Muscle layer of colon (tissue), 2 donors: ENCODE measurements at regions not wholly inside any gene's neighbourhood (a gene's known extent, or its start where the extent isn't known, plus 50 kb on each side); places are given as distances from the start of the nearest gene placed in this dataset.

Source experiments
- H3K27ac ChIP-seq: one replicate; pipeline ENCODE4 v1.7.0; 2013; ENCODE audit warnings: low read depth, mild to moderate bottlenecking, low read length, moderate library complexity
- H3K27me3 ChIP-seq, 2 donors: one replicate each; pipeline ENCODE4 v1.7.0; 2013; ENCODE audit warnings: low read length in 2 of 2, mild to moderate bottlenecking in 2 of 2; ENCODE audit not compliant: insufficient read depth in 2 of 2, control insufficient read depth in 1 of 2
- H3K36me3 ChIP-seq: one replicate; pipeline ENCODE4 v1.7.0; 2013; ENCODE audit warnings: mild to moderate bottlenecking, low read length; ENCODE audit not compliant: insufficient read depth
- H3K4me1 ChIP-seq: one replicate; pipeline ENCODE4 v1.7.0; 2013; ENCODE audit warnings: mild to moderate bottlenecking, low read length; ENCODE audit not compliant: insufficient read depth
- H3K4me3 ChIP-seq, 2 donors: one replicate each; pipeline ENCODE4 v1.7.0; 2013; ENCODE audit warnings: low read length in 2 of 2, low read depth in 1 of 2, mild to moderate bottlenecking in 1 of 2, moderate library complexity in 1 of 2
- H3K9ac ChIP-seq: one replicate; pipeline ENCODE4 v1.7.0; 2013; ENCODE audit warnings: low read length
- H3K9me3 ChIP-seq: one replicate; pipeline ENCODE4 v1.7.0; 2013; ENCODE audit warnings: mild to moderate bottlenecking, low read length
- donor health status: abdominal sarcoma.
- donor health status: Adenocarcinoma of cecum.

DNA sequence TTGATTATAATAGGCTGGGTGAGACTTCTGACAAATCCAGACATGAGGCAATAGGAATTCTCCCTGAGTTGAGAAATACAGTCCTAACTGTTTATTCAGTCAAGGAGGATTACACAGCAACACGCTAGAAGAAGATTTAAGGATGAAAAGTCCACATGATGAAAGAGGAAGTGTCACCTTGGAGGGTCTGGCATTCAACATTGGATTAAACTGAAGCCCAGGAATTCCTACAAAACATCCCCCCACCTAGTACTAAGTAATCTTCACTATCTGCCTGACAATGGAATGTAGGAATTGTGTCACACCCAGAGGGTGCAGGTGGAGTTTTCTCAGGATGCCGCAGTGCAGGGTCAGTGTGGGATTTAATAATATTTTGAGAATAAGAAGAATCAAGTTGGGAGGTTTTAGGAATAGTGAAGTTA, 142.4 kb downstream of the SOCS6 start:
- H3K9ac ChIP-seq: no peak overlapping the region
- no peaks in the 10 kb centered on the region for H3K4me1 ChIP-seq
- H3K27me3 ChIP-seq: no peaks in the 10 kb centered on the region
- H3K27ac ChIP-seq: no peak overlapping the region
- H3K4me3 ChIP-seq: no peak overlapping the region
- H3K36me3 ChIP-seq: no peaks in the 10 kb centered on the region
- no peaks in the 10 kb centered on the region for H3K9me3 ChIP-seq

DNA sequence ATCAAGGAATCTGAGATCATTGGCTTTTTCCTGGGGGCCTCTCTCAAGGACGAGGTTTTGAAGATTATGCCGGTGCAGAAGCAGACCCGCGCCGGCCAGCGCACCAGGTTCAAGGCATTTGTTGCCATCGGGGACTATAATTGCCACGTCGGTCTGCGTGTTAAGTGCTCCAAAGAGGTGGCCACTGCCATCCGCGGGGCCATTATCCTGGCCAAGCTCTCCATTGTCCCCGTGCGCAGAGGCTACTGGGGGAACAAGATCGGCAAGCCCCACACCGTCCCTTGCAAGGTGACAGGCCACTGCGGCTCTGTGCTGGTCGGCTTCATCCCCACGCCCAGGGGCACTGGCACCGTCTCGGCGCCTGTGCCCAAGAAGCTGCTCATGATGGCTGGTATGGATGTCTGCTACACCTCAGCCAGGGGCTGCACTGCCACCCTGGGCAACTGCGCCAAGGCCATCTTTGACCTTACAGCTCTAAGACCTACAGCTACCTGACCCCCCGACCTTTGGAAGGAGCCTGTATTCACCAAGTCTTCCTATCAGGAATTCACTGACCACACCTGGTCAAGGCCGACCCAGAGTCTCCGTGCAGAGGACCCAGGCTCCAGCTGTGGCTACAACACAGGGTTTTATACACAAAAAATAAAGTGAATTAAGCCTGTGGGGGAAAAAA, 141.8 kb downstream of the SOCS6 start:
- H3K36me3 ChIP-seq: no peaks in the 10 kb centered on the region
- no peaks in the 10 kb centered on the region for H3K9me3 ChIP-seq
- no peak overlapping the region for H3K9ac ChIP-seq
- H3K4me3 ChIP-seq: no peak overlapping the region
- H3K27me3 ChIP-seq: no peaks in the 10 kb centered on the region
- no peak overlapping the region for H3K27ac ChIP-seq
- no peaks in the 10 kb centered on the region for H3K4me1 ChIP-seq

DNA sequence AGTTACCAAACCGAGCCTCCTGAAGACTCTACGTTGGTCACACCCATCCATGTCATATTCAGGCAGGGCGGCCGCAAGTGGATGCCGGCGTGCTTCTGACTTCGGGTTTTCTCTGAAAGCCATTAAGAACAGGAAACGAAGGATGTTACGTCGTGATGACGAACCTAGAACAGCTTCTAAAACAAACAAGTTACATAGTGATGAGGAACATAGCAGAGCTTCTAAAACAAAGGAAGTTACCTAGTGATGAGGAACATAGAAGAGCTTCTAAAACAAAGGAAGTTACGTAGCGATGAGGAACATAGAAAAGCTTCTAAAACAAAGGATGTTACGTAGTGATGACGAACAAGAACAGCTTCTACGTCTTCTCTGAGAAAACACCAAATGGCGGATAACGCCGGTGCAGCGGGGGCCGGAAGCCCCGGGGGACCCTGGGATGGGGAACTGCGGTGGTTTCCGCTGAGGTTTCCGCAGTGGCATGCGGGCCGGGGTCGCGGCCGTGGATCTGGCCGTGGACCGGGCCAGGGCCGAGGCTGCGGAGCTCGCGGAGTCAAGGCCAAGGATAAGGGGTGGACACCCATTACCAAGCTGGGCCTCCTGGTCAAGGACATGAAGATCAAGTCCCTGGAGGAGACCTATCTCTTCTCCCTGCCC, 141.1 kb downstream of the SOCS6 start:
- H3K27me3 ChIP-seq: no peaks in the 10 kb centered on the region
- H3K27ac ChIP-seq: no peak overlapping the region
- no peak overlapping the region for H3K4me3 ChIP-seq
- no peaks in the 10 kb centered on the region for H3K9me3 ChIP-seq
- no peaks in the 10 kb centered on the region for H3K36me3 ChIP-seq
- H3K9ac ChIP-seq: no peak overlapping the region
- H3K4me1 ChIP-seq: no peaks in the 10 kb centered on the region

DNA sequence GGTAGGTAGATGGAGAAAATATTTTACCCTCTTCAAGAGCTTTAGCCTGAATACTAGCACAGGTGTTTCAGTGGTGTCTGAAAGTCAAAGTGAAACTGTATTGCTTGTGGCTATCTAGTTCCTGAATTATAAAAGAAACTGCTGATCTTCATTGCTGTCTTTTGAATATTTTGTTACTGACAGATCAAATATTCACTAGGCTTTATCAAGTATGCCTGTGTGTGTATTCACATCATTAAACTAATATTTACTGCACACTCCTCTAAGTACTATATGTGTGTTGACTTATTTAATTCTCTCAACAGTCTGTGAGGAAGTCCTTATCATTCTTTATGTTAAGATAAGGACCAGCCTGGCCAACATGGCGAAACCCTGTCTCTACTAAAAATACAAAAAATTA, 139.6 kb downstream of the SOCS6 start:
- H3K4me1 ChIP-seq: no peaks in the 10 kb centered on the region
- H3K4me3 ChIP-seq: no peak overlapping the region
- no peak overlapping the region for H3K9ac ChIP-seq
- no peaks in the 10 kb centered on the region for H3K36me3 ChIP-seq
- no peaks in the 10 kb centered on the region for H3K27me3 ChIP-seq
- no peak overlapping the region for H3K27ac ChIP-seq
- no peaks in the 10 kb centered on the region for H3K9me3 ChIP-seq

DNA sequence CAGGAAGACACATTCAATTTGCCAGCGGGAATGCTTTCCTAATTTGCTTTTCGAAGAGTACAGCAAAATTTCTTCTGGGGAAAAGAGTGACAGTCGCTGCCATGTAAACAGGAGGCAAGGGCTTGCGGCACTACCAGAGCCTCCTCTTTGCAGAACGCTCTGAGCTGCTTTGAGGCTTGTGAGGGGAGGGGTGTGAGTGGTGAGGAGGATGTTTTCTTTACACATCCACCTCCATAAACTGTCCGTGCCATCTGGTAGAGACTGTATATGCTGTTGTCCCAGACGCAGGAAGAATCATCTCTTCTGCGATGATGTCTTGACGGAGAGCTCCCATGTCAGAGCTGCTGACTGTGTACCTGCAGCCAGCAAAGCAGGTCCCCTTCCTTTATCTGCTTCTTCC, 138.0 kb downstream of the SOCS6 start:
- H3K36me3 ChIP-seq: no peaks in the 10 kb centered on the region
- no peak overlapping the region for H3K4me3 ChIP-seq
- H3K27me3 ChIP-seq: no peaks in the 10 kb centered on the region
- no peak overlapping the region for H3K27ac ChIP-seq
- no peak overlapping the region for H3K9ac ChIP-seq
- no peaks in the 10 kb centered on the region for H3K9me3 ChIP-seq
- peaks cover 11% of the 10 kb centered on the region for H3K4me1 ChIP-seq

DNA sequence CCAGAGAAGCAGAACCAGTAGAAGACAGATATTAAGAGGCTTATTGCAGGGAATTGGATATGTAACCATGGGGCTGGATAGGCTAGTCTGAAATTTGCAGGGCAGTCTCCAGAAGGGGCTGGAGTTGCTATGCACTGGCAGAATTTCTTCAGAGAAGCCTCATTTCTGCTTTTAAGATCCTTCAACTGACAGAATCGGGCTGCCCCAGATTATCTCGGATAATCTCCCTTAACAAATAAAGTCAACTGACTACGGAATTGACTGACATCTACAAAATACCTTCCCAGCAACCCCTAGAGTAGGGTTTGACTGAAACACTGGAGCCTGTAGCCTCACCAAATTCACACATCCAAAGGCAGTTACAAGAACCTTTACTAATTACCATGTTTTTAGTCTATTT, 136.4 kb downstream of the SOCS6 start:
- Histone ChIP-seq H3K27me3 (no peaks in the 10 kb centered on the region), H3K27ac (no peak overlapping the region), H3K9ac (no peak overlapping the region), H3K4me1 (peaks cover 17% of the 10 kb centered on the region), H3K36me3 (no peaks in the 10 kb centered on the region), H3K4me3 (no peak overlapping the region), H3K9me3 (no peaks in the 10 kb centered on the region)

DNA sequence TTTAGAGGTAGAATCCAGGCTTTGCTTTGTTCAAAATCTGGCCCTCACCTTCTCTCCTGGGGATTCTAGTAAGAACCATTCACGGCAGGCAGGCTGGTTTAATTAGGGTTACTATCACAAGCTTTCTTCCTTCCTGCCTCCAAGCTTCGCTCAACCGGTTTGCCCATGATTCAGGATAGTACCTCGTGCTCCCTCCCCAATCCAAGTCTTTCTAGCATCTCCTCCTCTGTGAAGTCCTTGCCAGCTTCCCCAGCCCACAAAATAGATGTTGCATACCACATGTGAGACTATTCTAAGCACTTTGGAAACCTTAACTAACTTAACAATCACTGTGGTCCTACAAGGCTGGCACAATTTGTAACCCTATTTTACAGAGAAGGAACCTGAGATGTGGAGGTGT, 135.1 kb downstream of the SOCS6 start:
- Histone ChIP-seq H3K36me3 (no peaks in the 10 kb centered on the region), H3K27ac (no peak overlapping the region)

DNA sequence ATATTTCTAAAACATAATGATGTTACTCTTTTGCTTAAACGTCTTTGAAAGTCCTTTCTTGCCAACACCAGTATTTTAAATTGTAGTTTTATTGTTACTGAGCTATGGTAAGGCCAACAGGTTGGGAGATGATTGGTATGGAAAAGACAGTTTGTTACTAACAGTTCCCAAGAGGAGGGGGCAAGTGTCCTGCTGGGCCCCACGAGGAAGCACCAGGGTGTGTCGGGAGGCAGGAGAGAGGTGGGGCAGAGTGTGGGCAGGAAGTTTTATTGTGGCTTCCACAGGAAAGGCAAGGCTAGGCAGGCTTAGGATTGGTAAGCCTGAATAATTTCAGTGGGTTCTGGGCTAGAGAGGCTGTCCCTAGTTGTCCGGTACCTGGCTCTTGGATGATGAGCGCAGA, 134.3 kb downstream of the SOCS6 start:
- H3K27ac ChIP-seq: no peak overlapping the region

More for the DNA sequence above, 135.1 kb downstream of the SOCS6 start:
- Histone ChIP-seq H3K9ac (no peak overlapping the region), H3K9me3 (no peaks in the 10 kb centered on the region), H3K27me3 (no peaks in the 10 kb centered on the region), H3K4me1 (peaks cover 17% of the 10 kb centered on the region), H3K4me3 (no peak overlapping the region)

DNA sequence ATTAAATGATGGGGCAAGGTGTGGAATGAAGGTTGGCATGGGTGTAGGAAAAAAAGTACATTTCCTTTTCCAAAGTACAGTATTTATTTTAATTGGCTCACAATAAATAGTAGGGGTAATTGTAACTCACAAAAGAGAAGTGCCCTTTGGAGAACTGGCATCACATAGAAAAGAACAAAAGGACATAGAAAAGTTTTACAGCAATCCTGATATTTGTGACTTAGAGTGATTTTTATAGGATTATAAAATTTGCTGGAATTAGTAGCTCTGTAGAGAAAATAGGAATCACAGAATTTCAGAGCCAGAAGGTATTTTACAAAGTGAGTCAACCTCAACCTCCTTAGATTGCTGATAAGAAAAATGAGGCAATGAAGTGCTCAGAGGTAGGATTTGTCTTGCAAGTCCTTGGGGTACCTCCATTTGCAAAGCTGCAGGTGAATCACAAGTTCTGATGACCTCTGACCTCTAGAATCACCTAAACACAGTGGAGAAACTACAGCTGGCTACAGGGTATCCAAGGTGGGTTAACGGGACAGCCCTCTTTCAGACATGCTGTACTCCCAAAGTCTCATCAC, 133.6 kb downstream of the SOCS6 start:
- Histone ChIP-seq H3K9ac (no peak overlapping the region), H3K27ac (no peak overlapping the region), H3K9me3 (no peaks in the 10 kb centered on the region), H3K4me1 (peaks cover 17% of the 10 kb centered on the region), H3K4me3 (no peak overlapping the region), H3K27me3 (no peaks in the 10 kb centered on the region), H3K36me3 (no peaks in the 10 kb centered on the region)

More for the DNA sequence above, 134.3 kb downstream of the SOCS6 start:
- H3K36me3 ChIP-seq: no peaks in the 10 kb centered on the region
- no peak overlapping the region for H3K9ac ChIP-seq
- no peaks in the 10 kb centered on the region for H3K27me3 ChIP-seq
- H3K4me3 ChIP-seq: no peak overlapping the region
- H3K9me3 ChIP-seq: no peaks in the 10 kb centered on the region
- peaks cover 17% of the 10 kb centered on the region for H3K4me1 ChIP-seq

DNA sequence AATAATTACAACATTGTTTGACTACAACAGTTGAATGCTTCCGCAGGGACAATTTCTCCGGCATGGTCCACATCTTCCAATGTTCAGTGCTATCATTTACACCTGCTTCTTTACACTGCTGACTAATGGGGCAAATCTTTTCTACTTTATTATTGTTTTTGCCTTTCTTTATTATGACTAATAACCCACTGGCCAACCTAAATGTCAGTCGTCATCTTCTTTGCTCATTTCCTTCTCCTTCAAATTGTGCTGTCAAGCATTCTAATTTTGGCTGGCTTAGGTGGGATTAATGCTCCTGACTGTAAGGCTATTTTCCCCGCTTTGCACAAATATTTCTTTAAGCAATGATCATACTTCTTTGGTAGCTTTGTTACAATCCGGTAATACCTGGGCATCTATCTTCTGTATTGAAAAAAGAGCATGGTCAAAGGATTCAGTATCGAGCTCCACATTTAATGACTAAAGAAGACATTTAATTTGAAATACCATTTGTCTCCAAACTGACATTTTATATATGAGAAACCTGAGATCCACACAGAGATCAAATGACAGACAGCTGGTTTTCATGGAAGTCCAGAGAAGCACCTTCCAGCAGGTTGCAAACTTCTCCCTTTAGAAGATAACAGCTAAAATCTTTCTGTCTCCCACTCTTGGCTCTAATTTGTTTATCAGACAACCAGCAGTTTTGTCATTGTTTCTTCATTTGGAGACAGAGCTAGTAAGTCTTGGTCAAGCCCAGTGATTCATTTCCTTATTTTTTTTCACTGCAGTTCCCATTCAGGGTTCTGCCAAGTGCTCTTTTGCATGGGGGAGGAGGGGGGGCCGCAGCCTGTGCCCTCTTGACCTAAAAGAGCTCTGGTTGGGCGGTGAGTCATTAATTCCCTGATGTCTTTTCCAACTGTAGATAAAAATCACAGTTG, 132.9 kb downstream of the SOCS6 start:
- Histone ChIP-seq H3K27ac (no peak overlapping the region), H3K36me3 (no peaks in the 10 kb centered on the region), H3K9me3 (no peaks in the 10 kb centered on the region), H3K9ac (no peak overlapping the region), H3K4me1 (peaks cover 17% of the 10 kb centered on the region), H3K4me3 (no peak overlapping the region), H3K27me3 (no peaks in the 10 kb centered on the region)

DNA sequence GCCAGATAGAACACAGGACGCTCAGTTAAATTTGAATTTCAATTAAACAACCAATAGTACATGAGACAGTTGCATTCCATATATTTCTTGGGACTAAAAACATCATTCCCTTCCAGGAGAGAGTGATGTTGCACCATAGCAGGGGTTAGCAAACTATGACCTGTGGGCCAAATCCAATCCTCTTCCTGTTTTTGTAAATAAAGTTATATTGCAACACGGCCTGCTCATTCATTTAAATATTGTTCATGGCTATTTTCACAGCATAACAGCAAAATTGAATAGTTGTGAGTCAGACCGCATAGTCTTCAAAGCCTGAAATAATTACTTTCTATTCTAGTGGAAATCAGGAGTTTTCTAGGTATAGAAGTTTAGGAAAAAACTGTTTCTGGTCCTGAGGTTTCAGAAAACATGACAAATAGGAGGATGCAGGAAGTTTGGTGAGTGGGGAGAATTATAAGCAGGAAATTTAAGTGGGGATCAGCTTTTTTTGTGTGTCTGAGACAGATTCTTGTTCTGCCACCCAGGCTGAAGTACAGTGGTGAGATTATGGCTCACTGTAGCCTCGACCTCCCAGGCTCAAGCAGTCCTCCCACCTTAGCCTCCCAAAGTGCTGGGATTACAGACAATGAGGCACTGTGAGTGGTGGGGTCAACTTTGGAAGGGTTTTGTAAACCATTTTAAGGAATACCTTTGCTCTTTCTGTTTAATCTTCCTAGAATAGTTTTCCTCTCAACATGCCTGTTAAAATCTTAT, 131.5 kb downstream of the SOCS6 start:
- no peak overlapping the region for H3K9ac ChIP-seq
- H3K36me3 ChIP-seq: no peaks in the 10 kb centered on the region
- peaks cover 17% of the 10 kb centered on the region for H3K4me1 ChIP-seq
- no peak overlapping the region for H3K4me3 ChIP-seq
- H3K27me3 ChIP-seq: no peaks in the 10 kb centered on the region
- H3K27ac ChIP-seq: no peak overlapping the region
- H3K9me3 ChIP-seq: no peaks in the 10 kb centered on the region
